ENCODE measurements at regions not wholly inside any gene's neighbourhood (a gene's known extent, or its start where the extent isn't known, plus 50 kb on each side); places are given as distances from the start of the nearest gene placed in this dataset.

DNA sequence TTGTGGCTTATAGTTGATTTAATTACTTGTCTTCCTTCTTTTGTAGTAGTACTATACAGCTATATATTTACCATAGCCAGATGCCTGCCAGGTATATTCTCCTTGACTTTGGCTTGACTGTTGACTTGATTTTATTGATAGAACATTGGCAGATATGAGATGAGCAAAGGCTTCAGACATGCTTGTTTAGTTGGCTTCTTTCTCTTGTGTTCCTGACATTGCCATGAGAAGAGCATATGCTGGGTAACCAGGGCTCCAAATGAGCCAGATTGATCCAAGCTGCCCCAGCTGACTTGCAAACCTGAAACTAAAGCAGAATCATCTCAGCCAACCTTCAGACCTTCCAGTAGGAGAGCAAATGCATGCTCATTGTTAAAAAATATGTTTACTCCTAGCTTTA lies 508.1 kb upstream of the BTBD3 start (continued):
- no peak for TF ChIP-seq CREB1 (IDR thresholded peaks at IDR 0.05)
- no peak for TF ChIP-seq CREB1 (CRISPR knock-in tag; IDR thresholded peaks at IDR 0.05)

DNA sequence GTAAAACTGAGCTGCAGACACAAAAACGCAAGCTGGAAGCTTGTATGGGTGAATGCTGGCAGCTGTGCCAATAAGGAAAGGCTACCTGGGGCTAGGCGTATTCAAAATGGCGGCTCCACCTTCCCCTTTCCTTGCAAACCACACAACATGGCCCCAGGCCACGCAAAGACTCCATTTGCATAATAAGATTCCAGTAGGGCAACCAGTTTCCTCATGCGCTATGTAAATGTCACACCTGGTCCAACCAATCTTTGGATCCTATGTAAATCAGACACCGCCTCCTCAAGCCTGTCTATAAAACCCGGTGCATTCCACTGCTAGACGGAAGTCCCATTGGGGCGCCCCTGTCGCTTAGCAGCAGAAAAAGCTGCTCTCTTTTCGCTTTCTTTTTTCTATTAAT lies 505.9 kb upstream of the BTBD3 start:
- Histone ChIP-seq H3K9ac (ENCODE audit: insufficient read depth, low read depth, low read length) (no peak overlapping the region), H3K4me3 (replicated peaks in 1 of 3; ENCODE audit: insufficient read depth in 1 of 3, low read depth in 2 of 3, low read length in 3 of 3) (no peak overlapping the region), H3K27me3 (ENCODE audit: control insufficient read depth in 1 of 2, insufficient read depth in 2 of 2, low read length in 2 of 2) (no peaks in the 10 kb centered on the region), H4K20me1 (ENCODE audit: insufficient read depth, low read length) (no peaks in the 10 kb centered on the region), H3K27ac (ENCODE audit: extremely low read length, insufficient read depth, low read length) (no peak overlapping the region), H3K4me2 (ENCODE audit: low read depth, low read length) (no peak overlapping the region), H3K9me3 (ENCODE audit: low read length) (no peaks in the 10 kb centered on the region), H3K79me2 (ENCODE audit: insufficient read depth, low read length) (no peaks in the 10 kb centered on the region), H3K4me1 (ENCODE audit: insufficient read depth, low read length) (no peaks in the 10 kb centered on the region), H2AFZ (ENCODE audit: low read length) (no peak overlapping the region), H3K36me3 (replicated peaks in 1 of 2; ENCODE audit: control insufficient read depth in 1 of 2, insufficient read depth in 2 of 2, low read length in 2 of 2) (no peaks in the 10 kb centered on the region)
- ATAC-seq = no peak
- no TSS peak for BruUV-seq (replicated peaks)
- intact Hi-C loops (cut with micrococcal nuclease; ENCODE audit: unreplicated experiment) = no loop called here
- TF ChIP-seq, protein P1, sequence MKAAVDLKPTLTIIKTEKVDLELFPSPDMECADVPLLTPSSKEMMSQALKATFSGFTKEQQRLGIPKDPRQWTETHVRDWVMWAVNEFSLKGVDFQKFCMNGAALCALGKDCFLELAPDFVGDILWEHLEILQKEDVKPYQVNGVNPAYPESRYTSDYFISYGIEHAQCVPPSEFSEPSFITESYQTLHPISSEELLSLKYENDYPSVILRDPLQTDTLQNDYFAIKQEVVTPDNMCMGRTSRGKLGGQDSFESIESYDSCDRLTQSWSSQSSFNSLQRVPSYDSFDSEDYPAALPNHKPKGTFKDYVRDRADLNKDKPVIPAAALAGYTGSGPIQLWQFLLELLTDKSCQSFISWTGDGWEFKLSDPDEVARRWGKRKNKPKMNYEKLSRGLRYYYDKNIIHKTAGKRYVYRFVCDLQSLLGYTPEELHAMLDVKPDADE (CRISPR knock-in tag; IDR thresholded peaks at IDR 0.05) = no peak
- no peak for TF ChIP-seq SMARCC2 (IDR thresholded peaks at IDR 0.05)
- TF ChIP-seq, protein P2, sequence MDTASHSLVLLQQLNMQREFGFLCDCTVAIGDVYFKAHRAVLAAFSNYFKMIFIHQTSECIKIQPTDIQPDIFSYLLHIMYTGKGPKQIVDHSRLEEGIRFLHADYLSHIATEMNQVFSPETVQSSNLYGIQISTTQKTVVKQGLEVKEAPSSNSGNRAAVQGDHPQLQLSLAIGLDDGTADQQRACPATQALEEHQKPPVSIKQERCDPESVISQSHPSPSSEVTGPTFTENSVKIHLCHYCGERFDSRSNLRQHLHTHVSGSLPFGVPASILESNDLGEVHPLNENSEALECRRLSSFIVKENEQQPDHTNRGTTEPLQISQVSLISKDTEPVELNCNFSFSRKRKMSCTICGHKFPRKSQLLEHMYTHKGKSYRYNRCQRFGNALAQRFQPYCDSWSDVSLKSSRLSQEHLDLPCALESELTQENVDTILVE (CRISPR knock-in tag; IDR thresholded peaks at IDR 0.05) = no peak
- no peak for TF ChIP-seq ZNF629 (CRISPR knock-in tag; conservative IDR thresholded peaks at IDR 0.05)
- TF ChIP-seq ZNF484 (CRISPR knock-in tag; IDR thresholded peaks at IDR 0.05; ENCODE audit: borderline replicate concordance, low read depth) = no peak
- ChIA-PET POLR2A (no interaction called here), CTCF (ENCODE audit: low intra/inter-chr PET ratio, low total read pairs) (no interaction called here)
- no peak for FAIRE-seq
- in situ Hi-C loops (cut with HindIII; ENCODE audit: extremely low pct_ligation_motif_present, low pct_unique_long_range_greater_than_20kb) = no loop called here
- WGBS (ENCODE audit: low lambda C conversion rate) = 39% methylated on average over 11 of the region's 11 CpGs
- no peak for DNase-seq (ENCODE audit: low spot score)
